ENCODE measurements at regions not wholly inside any gene's neighbourhood (a gene's known extent, or its start where the extent isn't known, plus 50 kb on each side); places are given as distances from the start of the nearest gene placed in this dataset.
"Not testable (repeated sequence)": the region's sequence is repeated elsewhere in the genome, so short reads cannot be mapped to it uniquely, and the experiment has no call there.

DNA sequence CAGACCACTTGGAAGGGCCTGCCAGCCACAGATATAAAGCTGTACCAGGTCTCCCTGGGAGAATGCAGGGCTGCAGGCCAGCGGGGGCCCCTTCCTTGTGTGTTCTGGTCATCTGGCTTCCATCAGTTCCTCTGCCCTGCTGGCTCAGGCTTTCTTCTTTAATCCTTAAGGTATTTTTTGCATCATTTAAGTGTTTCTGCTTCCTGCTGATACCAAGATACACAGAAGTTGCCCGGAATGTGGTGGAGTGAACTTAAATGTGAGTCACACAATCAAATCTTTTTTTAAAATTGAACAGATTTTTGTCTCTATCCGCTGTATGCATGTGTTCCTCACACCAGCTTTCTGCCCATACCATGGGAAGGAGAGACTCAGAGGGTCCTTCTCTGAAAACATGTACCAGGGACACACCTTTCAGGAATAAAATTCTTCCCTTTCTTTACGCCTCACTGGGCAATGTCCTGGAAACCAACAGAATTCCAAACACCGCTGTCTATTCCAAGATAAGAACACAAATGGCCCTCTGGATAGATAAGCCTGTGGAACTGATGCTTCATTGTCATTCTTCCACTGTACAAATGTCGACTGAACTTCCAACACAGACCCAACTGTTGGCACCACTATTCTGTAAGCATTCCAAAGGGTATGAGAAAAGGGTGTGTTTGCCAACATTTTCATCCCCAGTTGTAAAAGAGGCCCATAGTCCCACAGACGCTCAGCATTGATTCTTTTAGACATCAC, 206.2 kb upstream of the MYLIP start:
- DNase-seq: no peak

GRCh38 chr6:15921243-15921642, 207.6 kb upstream of the MYLIP start:
- DNase-seq: no peak

GRCh38 chr6:15916581-15916980, 212.3 kb upstream of the MYLIP start:
- no peak for DNase-seq

DNA sequence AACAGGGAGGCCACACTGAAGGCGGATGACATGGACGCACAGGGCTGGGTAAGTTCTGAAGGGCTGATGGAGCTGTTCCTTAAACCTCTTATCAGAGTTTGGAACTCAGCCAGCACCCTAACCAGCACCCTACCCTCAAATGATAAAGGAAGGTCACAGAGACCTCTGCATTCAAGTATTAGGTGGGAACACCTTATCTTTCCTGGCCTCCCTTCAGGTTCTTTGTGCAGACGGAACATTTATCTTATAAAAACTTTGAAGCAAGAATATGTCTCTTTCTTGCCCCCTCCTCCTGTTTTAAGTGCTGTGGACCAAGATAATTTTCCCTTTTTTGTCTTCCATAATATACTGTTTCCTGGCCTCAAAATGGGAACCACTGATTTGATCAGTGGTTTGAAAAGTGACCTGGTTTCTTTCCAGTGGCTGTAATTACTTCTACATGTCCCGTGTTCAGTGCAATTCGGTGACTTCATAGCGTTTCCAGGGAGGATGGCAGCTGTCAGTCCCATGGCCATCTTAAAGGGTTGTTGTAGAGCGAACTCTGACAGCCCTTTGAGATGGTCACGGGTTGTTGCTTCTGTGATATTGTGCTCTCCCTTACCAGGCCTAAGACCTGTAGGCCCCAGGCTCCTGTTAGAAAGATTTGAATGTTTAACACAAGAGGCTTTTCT, 213.2 kb upstream of the MYLIP start:
- DNase-seq: no peak

DNA sequence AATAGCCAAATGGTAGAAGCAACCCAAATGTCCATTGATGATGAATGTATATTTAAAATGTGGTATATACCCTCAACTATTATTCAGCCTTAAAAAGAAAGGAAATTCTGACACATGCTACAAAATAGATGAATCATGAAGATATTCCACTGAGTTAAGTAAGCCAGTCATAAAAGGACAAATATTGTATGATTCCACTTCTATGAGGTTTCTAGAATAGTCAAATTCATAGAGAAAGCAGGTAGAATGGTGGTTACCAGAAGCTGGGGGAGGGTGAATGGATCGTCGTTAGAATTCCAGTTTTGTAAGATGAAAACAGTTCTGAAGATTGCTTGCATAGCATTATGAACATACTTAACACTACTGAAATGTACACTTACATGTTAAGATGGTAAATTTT, 214.3 kb upstream of the MYLIP start:
- DNase-seq: no peak

DNA sequence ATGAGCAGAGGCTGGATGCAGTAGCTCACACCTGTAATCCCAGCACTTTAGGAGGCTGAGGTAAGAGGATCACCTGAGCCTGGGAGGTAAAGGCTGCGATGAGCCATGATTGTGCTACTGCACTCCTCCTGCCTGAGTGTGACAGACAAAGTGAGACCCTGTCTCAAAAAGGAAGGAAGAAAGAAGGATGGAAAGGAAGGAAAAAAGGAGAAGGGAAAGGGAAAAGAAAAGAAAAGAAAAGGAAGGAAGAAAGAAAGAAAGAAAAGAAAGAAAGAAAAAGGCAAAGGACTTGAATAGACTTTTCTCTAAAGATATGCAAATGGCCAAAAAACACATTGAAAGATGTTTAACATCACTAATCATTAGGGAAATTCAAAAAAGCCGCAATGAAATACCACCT, 215.3 kb upstream of the MYLIP start:
- DNase-seq: no peak

DNA sequence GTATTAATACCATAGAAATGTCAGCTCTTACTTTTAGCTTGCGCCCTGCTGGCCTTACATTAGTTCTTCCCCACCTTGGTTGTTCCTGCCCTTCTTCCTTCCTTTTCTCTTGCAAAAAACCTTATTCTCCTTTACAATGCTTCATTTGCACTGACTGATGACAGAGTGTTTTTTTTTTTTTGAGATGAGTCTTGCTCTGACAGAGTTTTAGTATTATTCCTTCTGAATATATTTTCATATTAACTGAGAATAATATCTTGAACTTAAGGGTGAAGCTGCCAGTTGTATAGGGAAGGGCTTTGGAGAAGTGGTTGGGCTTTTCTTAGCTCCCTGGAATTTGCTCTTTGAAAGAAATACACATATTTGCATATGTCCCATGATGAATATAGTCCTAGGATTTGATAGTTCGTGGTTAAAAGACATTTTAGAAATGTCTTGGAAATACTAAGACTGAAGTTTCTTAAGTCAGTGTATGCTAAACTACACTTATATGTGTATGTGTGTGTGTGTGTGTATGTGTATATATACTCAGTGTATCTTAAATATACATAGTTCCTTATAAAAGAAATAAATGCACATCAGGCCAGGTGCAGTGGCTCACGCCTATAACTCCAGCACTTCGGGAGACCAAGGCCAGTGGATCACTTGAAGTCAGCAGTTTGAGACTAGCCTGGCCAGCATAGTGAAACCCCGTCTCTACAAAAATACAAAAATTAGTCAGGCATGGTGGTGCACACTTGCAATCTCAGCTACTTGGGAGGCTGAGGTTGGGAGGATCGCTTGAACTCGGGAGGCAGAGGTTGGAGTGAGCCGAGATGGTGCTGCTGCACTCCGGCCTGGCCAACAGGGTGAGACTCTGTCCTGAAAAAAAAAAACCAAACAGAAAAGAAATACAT, 216.1 kb upstream of the MYLIP start:
- DNase-seq: no peak

DNA sequence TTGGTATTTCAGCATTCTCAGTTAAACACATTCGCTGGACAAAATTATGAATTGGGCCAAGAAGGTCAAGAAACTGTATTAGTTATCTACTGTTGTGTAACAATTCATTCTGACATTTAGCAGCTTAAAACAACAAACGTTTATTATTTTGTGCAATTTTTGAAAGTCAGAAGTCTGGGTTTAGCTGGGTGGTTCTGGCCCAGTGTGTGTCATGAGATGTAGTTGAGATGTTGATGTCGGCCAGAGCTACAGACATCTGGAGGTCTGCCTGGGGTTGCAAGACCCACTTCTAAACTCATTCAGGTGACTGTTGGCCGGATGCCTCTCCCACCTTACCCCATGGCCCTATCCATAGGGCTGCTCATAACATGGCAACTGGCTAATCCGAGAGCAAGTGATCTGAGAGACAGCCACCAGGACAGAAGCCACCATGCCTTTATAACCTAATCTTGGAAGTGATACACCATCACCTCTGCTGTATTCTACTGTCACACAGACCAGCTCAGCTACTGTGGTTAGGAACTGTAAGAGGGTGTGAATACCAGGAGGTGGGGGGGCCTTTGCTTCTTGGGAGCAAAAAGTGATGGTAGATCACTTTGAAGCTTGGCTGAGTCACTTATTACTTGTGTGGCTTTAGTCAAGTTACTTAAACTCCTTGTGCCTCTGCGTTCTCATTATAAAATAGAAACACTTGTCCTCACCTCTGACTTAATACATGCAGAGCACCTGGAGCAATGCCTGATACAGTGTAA, 217.0 kb upstream of the MYLIP start:
- no peak for DNase-seq

- DNase-seq: no peak
These were observed 219.4 kb upstream of the MYLIP start for GRCh38 chr6:15909290-15910070.

- no peak for DNase-seq
These were observed 220.0 kb upstream of the MYLIP start for GRCh38 chr6:15908871-15909270.

DNA sequence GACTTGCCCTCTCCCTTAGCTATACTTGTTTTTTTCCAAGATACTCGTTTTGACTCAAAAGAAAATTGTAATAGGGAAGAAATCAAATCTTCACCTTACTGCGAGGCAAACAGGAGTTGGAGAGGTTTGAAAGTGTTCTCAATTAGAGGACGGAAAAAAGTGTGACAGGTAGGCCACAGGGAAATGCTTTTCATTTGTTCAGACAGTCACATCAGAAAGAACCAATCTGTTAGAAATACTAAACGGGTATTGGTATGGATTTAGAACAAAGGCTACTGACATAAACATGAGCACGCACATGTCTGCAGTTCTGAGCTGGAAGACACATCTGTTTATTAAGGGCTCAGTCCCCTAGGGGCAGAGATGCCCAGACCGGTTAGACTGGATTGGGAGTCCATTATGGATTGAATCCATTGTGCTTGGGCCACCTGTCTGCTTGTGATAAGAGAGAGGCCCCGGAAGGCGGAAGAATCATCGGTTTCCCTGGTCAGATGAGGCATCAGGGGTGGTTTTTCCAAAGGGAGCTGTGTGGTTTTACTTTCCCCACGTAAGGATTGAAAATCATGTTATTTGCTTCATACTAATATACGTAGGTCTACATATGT, 220.9 kb upstream of the MYLIP start:
- DNase-seq: no peak

DNA sequence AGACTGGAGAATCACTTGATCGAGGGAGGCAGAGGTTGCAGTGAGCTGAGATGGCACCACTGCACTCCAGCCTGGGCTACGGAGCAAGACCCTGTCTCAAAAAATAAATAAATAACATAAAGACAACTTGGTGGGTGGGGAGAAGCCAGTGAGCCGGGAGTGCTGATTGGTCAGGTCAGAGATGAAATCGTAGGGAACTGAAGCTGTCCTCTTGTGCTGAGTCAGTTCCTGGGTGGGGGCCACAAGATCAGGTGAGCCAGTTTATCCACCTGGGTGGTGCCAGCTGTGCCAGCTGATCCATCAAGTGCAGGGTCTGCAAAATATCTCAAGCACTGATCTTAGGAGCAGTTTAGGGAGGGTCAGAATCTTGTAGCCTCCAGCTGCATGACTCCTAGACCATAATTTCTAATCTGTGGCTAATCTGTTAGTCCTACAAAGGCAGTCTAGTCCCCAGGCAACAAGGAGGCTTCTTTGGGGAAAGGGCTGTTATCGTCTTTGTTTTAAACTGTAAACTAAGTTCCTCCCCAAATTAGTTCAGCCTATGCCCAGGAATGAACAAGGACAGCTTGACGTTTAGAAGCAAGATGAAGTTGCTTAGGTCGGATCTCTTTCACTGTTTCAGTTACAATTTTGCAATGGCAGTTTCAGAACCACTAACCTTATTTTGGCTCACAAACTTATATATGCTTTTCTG, 221.5 kb upstream of the MYLIP start:
- DNase-seq: not testable (repeated sequence)

GRCh38 chr6:15906420-15907016, 222.4 kb upstream of the MYLIP start:
- DNase-seq: no peak

DNA sequence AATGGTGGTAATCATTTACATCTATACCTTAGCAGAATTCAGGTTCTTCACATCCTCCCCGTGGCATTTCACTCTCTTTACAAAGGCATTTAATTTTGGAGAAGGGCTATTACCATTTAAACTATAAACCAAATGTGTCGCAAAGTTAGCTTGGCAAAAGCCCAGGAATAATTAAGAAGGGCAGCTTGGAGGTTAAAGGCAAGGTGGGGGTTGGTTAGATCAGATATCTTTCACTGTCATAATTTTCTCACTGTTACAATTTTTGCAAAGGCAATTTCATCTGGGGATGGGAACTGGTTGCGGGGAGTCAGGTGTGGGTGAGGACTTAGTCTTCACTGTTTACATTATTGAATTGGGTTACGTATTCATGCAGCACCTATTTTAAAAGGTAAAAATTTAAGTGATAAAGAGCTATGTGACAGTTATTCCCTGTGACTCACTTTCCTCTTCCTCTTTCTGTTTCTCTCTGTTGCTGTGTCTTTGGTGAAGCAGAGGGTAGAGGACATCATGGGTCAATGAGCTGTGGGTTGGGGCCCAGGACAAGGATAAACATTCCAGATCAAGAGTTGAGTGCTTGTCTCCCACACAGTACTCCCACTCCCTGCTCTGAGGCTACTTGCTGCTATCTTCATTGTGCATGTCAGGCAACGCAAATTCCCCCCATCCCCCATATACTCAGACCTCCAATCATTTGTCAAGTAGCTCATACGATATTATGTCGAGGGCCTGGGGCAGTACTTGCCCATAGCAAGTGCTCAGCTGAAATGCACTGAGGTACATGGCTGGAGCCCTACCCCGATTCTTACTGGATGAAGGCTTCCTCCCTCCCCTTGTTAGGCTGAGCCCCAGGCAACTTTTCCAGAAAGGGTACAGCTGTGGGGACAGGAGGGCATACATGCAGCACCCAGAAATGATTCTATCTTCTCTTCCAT, 223.1 kb upstream of the MYLIP start:
- DNase-seq: no peak

- no peak for DNase-seq
These were observed 224.1 kb upstream of the MYLIP start for GRCh38 chr6:15904651-15905376.

- DNase-seq: no peak
These were observed 227.5 kb upstream of the MYLIP start for GRCh38 chr6:15901141-15902115.

GRCh38 chr6:15898693-15899092, 230.2 kb upstream of the MYLIP start:
- DNase-seq: no peak
